ENCODE measurements at regions not wholly inside any gene's neighbourhood (a gene's known extent, or its start where the extent isn't known, plus 50 kb on each side); places are given as distances from the start of the nearest gene placed in this dataset.
A peak's percentile ranks its signal among the peaks of the same experiment; 100 is the strongest.
"Not testable (repeated sequence)": the region's sequence is repeated elsewhere in the genome, so short reads cannot be mapped to it uniquely, and the experiment has no call there.

GRCh38 chr6:140339084-140339483, 964.6 kb upstream of the CITED2 start:
- DNase-seq = not testable (repeated sequence)

- DNase-seq = peak in 1 of 2 donors; percentile 3
Measured at GRCh38 chr6:140321891-140322290, 947.4 kb upstream of the CITED2 start.

GRCh38 chr6:140320081-140321080, 945.9 kb upstream of the CITED2 start:
- DNase-seq = peak in 1 of 2 donors; percentile 57

- DNase-seq = peak in 1 of 2 donors; percentile 44
Measured at GRCh38 chr6:140319209-140319608, 944.8 kb upstream of the CITED2 start.

- no peak for DNase-seq
Measured at GRCh38 chr6:140318408-140318807, 944.0 kb upstream of the CITED2 start.

GRCh38 chr6:140317950-140318349, 943.5 kb upstream of the CITED2 start:
- no peak for DNase-seq

- DNase-seq = no peak
Measured at GRCh38 chr6:140316966-140317365, 942.5 kb upstream of the CITED2 start.

GRCh38 chr6:140314682-140315081, 940.2 kb upstream of the CITED2 start:
- no peak for DNase-seq

GRCh38 chr6:140311146-140311545, 936.7 kb upstream of the CITED2 start:
- no peak for DNase-seq

- DNase-seq = no peak
Measured at GRCh38 chr6:140303218-140303949, 928.9 kb upstream of the CITED2 start.

GRCh38 chr6:140300331-140300730, 925.9 kb upstream of the CITED2 start:
- no peak for DNase-seq

- DNase-seq = no peak
Measured at GRCh38 chr6:140289186-140289585, 914.7 kb upstream of the CITED2 start.

GRCh38 chr6:140285998-140286690, 911.7 kb upstream of the CITED2 start:
- no peak for DNase-seq

- DNase-seq = no peak
Measured at GRCh38 chr6:140285471-140285870, 911.0 kb upstream of the CITED2 start.

- no peak for DNase-seq
Measured at GRCh38 chr6:140284871-140285270, 910.4 kb upstream of the CITED2 start.

- no peak for DNase-seq
Measured at GRCh38 chr6:140283197-140283596, 908.7 kb upstream of the CITED2 start.

- no peak for DNase-seq
Measured at GRCh38 chr6:140281767-140282166, 907.3 kb upstream of the CITED2 start.

- DNase-seq = no peak
Measured at GRCh38 chr6:140281236-140281635, 906.8 kb upstream of the CITED2 start.

GRCh38 chr6:140276719-140277118, 902.3 kb upstream of the CITED2 start:
- DNase-seq = no peak

GRCh38 chr6:140276133-140276532, 901.7 kb upstream of the CITED2 start:
- no peak for DNase-seq

- no peak for DNase-seq
Measured at GRCh38 chr6:140275725-140276124, 901.3 kb upstream of the CITED2 start.

- DNase-seq = no peak
Measured at GRCh38 chr6:140274548-140274947, 900.1 kb upstream of the CITED2 start.

GRCh38 chr6:140271759-140272377, 897.4 kb upstream of the CITED2 start:
- no peak for DNase-seq
